Astrocyte of the cerebellum (primary cell): ENCODE measurements at regions not wholly inside any gene's neighbourhood (a gene's known extent, or its start where the extent isn't known, plus 50 kb on each side); places are given as distances from the start of the nearest gene placed in this dataset.
"Not testable (repeated sequence)": the region's sequence is repeated elsewhere in the genome, so short reads cannot be mapped to it uniquely, and the experiment has no call there.

Experiments
- DNase-seq: peaks from one replicate; pipeline ENCODE4 v3.0.0-alpha.2; 2011; ENCODE audit warnings: low read depth
- H3K4me3 ChIP-seq: 2 replicates; pipeline ENCODE4 v1.5.1; 2011; ENCODE audit warnings: mild to moderate bottlenecking, low read depth, low read length, moderate library complexity
- in situ Hi-C: cut with HindIII; loops from 2 replicates; pipeline ENCODE4 v1.10.0; 2017; ENCODE audit warnings: low sequenced_read_pairs
- TF ChIP-seq, protein P1 (sequence below): IDR thresholded peaks from 2 replicates; pipeline ENCODE4 v1.5.1; 2012; ENCODE audit warnings: low read length, low read depth, moderate library complexity, mild to moderate bottlenecking; ENCODE audit errors: missing control alignments

- in situ Hi-C loops: no loop called here
- DNase-seq: no peak
- H3K4me3 ChIP-seq: no peak overlapping the region
- TF ChIP-seq, protein P1, sequence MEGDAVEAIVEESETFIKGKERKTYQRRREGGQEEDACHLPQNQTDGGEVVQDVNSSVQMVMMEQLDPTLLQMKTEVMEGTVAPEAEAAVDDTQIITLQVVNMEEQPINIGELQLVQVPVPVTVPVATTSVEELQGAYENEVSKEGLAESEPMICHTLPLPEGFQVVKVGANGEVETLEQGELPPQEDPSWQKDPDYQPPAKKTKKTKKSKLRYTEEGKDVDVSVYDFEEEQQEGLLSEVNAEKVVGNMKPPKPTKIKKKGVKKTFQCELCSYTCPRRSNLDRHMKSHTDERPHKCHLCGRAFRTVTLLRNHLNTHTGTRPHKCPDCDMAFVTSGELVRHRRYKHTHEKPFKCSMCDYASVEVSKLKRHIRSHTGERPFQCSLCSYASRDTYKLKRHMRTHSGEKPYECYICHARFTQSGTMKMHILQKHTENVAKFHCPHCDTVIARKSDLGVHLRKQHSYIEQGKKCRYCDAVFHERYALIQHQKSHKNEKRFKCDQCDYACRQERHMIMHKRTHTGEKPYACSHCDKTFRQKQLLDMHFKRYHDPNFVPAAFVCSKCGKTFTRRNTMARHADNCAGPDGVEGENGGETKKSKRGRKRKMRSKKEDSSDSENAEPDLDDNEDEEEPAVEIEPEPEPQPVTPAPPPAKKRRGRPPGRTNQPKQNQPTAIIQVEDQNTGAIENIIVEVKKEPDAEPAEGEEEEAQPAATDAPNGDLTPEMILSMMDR: no peak
These were observed 121.1 kb upstream of the KCNJ3 start for GRCh38 chr2:154577390-154577789.

- no peak overlapping the region for H3K4me3 ChIP-seq
- TF ChIP-seq, protein P1: no peak
- DNase-seq: no peak
- in situ Hi-C loops: no loop called here
These were observed 117.7 kb upstream of the KCNJ3 start for GRCh38 chr2:154580767-154581166.

DNA sequence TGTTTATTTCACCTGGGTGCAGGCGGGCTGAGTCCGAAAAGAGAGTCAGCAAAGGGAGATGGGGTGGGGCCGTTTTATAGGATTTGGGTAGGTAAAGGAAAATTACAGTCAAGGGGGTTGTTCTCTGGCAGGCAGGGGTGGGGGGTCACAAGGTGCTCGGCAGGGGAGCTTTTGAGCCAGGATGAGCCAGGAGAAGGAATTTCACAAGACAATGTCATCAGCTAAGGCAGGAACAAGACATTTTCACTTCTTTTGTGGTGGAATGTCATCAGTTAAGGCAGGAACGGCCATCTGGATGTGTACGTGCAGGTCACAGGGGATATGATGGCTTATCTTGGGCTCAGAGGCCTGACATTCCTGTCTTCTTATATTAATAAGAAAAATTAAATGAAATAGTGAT lies 115.8 kb upstream of the KCNJ3 start:
- H3K4me3 ChIP-seq, in situ Hi-C loops, DNase-seq: not testable (repeated sequence)

DNA sequence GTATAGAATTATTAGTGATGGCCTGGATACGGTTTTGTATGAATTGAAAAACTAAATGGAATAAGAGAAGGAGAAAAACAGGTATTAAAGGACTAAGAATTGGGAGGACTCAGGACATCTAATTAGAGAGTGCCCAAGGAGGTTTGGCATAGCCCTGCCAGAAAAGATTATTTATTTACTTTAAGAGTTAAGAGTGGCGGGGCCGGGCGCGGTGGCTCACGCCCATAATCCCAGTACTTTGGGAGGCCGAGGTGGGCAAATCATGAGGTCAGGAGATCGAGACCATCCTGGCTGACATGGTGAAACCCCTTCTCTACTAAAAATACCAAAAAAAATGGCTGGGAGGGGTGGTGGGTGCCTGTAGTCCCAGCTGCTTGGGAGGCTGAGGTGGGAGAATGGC lies 115.2 kb upstream of the KCNJ3 start:
- H3K4me3 ChIP-seq, in situ Hi-C loops, DNase-seq: not testable (repeated sequence)

DNA sequence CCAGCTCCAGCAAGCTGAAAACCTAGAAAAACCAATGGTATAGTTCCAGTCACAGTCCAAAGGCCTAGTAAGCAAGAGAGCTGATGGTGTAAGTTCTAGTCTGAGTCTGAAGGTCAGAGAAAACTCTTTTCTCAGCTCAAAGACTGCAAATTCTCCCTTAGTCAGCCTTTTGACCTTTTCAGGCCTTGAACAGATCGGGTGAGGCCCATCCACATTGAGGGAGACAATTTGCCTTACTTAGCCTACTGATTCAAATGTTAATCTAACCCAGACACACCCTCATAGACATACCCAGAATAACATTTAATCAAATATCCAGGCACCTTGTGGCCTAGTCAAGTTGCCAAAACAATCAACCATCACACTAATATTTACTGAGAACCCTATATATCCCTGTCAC lies 110.8 kb upstream of the KCNJ3 start:
- no peak overlapping the region for H3K4me3 ChIP-seq
- DNase-seq: no peak
- in situ Hi-C loops: no loop called here
- TF ChIP-seq, protein P1: no peak

- in situ Hi-C loops: no loop called here
- TF ChIP-seq, protein P1: no peak
- no peak for DNase-seq
- no peak overlapping the region for H3K4me3 ChIP-seq
These were observed 109.7 kb upstream of the KCNJ3 start for GRCh38 chr2:154588838-154589237.

DNA sequence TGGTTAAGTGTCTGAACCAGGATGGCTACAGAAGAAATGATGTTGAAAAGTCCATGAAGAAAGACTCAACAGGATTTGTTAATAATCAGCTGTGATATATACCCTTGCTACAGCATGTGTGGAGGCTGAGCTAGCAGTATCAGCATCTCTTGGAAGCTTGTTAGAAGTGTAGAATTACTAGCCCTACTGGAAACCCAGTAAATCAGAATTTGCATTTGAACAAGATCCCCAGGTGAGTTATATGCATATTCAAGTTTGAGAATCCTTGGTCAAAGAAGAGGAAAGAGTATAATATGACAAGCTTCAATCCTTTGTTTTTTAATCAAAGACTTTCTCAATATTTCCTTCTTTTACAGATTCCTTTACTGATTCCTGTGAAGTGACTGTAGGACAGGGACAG lies 109.0 kb upstream of the KCNJ3 start:
- DNase-seq: no peak
- TF ChIP-seq, protein P1: no peak
- H3K4me3 ChIP-seq: no peak overlapping the region
- in situ Hi-C loops: no loop called here

GRCh38 chr2:154591294-154591820 lies 107.1 kb upstream of the KCNJ3 start:
- DNase-seq: no peak
- TF ChIP-seq, protein P1: no peak
- in situ Hi-C loops: no loop called here
- no peak overlapping the region for H3K4me3 ChIP-seq
